ENCODE measurements at regions not wholly inside any gene's neighbourhood (a gene's known extent, or its start where the extent isn't known, plus 50 kb on each side); places are given as distances from the start of the nearest gene placed in this dataset.
"Not testable (repeated sequence)": the region's sequence is repeated elsewhere in the genome, so short reads cannot be mapped to it uniquely, and the experiment has no call there.

GRCh38 chr15:57796146-57796545 is 89.6 kb downstream of the POLR2M start:
- no peak for TF ChIP-seq CTCF (IDR thresholded peaks at IDR 0.05; ENCODE audit: borderline replicate concordance, insufficient read depth, low read depth, low read length)
- no peak overlapping the region for H3K4me3 ChIP-seq (ENCODE audit: low read depth, low read length)

GRCh38 chr15:57797110-57797509 is 90.6 kb downstream of the POLR2M start:
- no peak overlapping the region for H3K4me3 ChIP-seq (ENCODE audit: low read depth, low read length)
- TF ChIP-seq CTCF (IDR thresholded peaks at IDR 0.05; ENCODE audit: borderline replicate concordance, insufficient read depth, low read depth, low read length) = no peak

- no peak for TF ChIP-seq CTCF (IDR thresholded peaks at IDR 0.05; ENCODE audit: borderline replicate concordance, insufficient read depth, low read depth, low read length)
- H3K4me3 ChIP-seq (ENCODE audit: low read depth, low read length) = no peak overlapping the region
Observed at GRCh38 chr15:57797568-57798267, 91.2 kb downstream of the POLR2M start.

- no peak for TF ChIP-seq CTCF (IDR thresholded peaks at IDR 0.05; ENCODE audit: borderline replicate concordance, insufficient read depth, low read depth, low read length)
- no peak overlapping the region for H3K4me3 ChIP-seq (ENCODE audit: low read depth, low read length)
Observed at GRCh38 chr15:57806003-57806402, 99.5 kb downstream of the POLR2M start.

GRCh38 chr15:57809285-57809684 is 102.8 kb downstream of the POLR2M start:
- H3K4me3 ChIP-seq (ENCODE audit: low read depth, low read length) = not testable (repeated sequence)

GRCh38 chr15:57816599-57816998 is 110.1 kb downstream of the POLR2M start:
- no peak overlapping the region for H3K4me3 ChIP-seq (ENCODE audit: low read depth, low read length)

GRCh38 chr15:57819646-57820045 is 113.1 kb downstream of the POLR2M start:
- H3K4me3 ChIP-seq (ENCODE audit: low read depth, low read length) = no peak overlapping the region
- TF ChIP-seq CTCF (IDR thresholded peaks at IDR 0.05; ENCODE audit: borderline replicate concordance, insufficient read depth, low read depth, low read length) = no peak

More at GRCh38 chr15:57816599-57816998, 110.1 kb downstream of the POLR2M start:
- TF ChIP-seq CTCF (IDR thresholded peaks at IDR 0.05; ENCODE audit: borderline replicate concordance, insufficient read depth, low read depth, low read length) = no peak
